ENCODE measurements at regions not wholly inside any gene's neighbourhood (a gene's known extent, or its start where the extent isn't known, plus 50 kb on each side); places are given as distances from the start of the nearest gene placed in this dataset.
"Not testable (repeated sequence)": the region's sequence is repeated elsewhere in the genome, so short reads cannot be mapped to it uniquely, and the experiment has no call there.

- not testable (repeated sequence) for TF ChIP-seq EP300, CTCF, POLR2A (IDR thresholded peaks at IDR 0.05)
Observed at GRCh38 chr9:135361668-135362067, 117.9 kb upstream of the PPP1R26 start.
